HG03066 (cell line): ENCODE measurements at regions not wholly inside any gene's neighbourhood (a gene's known extent, or its start where the extent isn't known, plus 50 kb on each side); places are given as distances from the start of the nearest gene placed in this dataset.
"Not testable (repeated sequence)": the region's sequence is repeated elsewhere in the genome, so short reads cannot be mapped to it uniquely, and the experiment has no call there.

Source experiments
- ATAC-seq: cut with Tn5 transposase; IDR thresholded peaks from one replicate; pipeline ENCODE4 v1.9.1; 2021; ENCODE audit warnings: low read depth; ENCODE audit not compliant: unreplicated experiment

DNA sequence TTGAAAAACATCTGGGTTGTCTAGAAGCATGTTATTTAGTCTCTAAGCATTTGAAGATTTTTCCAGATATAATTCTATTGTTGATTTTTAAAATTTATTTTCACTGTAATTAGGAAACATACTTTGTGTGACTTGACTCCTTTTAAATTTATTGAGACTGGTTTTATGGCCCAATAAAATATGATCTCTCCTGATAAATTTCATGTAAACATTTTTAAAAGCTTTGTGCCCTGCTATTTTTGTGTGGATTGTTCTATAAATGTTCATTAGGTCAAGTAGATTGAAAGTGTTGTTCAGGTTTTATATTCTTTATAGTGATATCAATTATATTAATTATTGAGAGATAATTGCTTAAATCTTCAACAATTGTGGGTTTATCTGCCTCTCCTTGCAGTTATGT, 105.4 kb downstream of the RFX6 start:
- ATAC-seq, result no peak

DNA sequence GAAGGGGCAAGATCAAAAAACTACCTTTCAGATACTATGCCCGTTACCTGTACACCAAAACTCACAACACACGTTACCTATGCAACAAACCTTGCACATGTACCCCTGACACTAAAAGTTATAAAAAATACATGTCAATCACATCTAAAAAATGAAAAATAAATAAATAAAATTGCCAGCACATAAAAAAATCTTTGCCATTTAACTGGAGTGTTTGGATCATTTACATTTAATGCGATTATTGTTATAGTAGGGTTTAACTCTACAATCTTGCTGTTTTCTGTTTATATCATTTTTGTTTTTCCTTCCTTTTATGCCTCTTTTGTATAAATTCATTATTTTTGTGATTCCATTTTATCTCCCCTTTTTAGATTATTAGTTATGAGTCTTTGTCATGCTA, 106.3 kb downstream of the RFX6 start:
- no peak for ATAC-seq

DNA sequence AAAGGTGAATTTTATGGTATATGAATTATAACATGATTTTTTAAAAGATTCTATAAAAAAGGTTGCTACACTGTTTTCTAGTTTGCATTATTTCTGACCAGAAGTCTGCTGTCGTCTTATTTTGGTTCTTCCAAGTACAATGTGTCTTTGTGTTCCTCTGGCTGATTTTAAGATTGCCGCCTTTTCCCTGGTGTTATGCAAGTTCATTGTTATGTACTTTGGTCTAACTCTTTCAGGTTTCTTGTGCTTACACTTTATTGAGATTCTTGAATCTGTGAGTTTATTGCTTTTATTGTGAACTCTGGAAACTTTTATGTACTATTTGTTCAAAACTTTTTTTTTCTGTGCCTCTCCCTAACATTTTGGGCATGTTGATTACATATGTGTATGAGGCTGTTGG, 109.8 kb downstream of the RFX6 start:
- no peak for ATAC-seq

DNA sequence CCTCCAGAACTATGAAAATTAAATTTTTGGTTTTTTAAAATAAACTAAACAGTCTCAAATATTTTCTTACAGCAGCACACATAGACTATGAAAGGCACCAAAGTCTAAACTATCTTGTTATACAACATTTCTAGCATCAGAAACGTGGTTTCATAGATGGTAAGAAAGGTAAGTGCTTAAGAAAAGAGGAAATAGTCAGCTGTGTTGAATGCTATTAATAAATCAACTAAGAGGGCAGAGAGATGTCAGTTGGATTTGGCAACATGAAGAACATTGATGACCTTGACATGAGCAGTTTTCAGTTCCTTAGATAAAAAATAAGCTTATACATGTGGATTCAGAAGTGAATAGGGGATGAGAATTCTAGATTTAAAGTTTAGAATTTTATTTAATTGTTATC, 113.6 kb downstream of the RFX6 start:
- no peak for ATAC-seq

DNA sequence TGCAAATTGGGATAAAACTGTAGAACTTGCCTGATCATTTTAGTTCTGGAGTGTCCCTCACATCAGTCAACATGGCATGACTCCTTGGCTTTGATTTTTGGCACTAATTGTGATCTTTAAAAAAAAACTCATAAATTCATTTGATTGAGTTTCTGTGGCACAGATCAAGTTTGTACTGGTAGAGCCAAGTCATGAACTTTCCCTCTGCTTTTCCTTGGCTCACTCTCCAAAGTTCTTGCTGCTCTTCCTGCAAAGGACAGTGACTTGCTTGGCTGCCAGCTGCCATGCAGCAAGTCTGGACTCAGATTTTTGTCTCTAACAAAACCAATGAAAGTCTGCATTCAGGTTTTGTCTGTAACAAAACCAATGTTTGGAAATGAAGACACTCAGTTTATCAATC, 115.5 kb downstream of the RFX6 start:
- ATAC-seq, result no peak

DNA sequence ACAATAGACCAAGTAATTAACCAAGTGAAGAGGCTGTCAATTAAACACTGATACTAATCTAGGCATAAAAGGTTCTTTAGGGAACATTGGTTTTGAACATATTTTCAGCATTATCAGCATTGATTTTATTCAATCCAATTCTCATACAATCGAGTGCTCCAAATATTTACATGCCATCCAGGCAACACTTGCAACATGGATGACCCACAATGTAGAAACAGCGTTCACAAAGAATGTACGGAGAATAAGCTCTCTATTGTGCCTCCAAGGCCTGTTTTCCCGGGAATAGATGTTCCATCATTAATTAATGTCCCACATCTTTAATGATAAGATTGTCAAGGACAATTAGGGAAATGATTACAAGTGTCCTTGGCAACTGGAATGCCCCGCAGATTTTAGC, 117.4 kb downstream of the RFX6 start:
- no peak for ATAC-seq

DNA sequence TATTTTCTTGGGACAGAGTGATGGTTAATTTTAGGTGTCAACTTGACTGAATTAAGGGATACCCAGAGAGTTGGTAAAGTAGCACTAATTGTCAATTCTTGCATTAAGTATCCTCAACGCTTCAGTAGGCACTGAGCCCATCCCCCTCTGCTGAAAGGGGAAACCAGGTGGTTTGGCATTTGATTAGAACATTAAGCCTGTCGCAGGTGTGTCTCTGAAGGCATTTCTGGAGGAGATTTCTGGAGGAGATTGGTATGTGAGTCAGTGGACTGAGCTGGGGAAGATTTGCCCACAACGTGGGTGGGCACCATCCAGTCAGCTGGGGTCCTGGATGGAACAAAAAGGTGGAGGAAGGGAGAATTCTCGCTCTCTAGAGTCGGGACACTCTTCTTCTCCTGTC, 119.8 kb downstream of the RFX6 start:
- no peak for ATAC-seq

DNA sequence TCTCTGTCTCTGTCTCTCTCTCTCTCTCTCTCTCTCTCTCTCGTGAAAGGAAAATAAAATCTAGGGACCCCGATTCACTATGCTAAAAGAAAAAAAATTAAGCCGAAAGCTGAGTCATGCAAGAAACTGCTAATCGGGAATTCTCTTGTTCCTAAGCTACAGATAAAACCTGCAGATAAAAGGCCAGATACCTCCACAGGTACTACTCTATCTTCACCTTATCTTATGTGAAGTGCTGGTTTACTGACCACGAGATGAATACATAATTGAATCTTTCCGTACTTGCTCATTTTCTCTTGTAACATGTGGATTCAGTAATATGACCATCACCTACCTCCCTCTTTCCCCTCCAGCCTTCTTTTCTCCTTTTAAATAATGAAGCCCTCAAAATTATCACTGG, 120.5 kb downstream of the RFX6 start:
- no peak for ATAC-seq

DNA sequence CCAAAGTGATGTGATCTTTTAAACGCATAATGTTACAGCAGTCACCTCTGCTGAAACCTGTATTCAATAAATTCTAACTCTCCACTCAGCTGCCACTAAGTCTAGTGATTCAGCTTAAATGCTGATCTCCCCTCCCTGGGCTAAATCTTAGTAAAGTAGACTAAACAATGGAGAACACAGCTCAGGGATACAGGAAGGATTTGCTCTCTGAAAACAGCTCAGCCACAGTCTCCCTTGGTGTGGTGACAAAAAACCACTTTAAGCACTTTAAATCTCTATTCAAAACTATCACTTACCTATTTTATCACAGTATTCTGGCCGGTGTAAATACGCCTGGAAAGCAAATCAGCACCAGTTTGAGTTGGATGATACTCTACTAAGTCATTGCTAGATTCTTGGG, 130.6 kb downstream of the RFX6 start:
- ATAC-seq, result no peak

DNA sequence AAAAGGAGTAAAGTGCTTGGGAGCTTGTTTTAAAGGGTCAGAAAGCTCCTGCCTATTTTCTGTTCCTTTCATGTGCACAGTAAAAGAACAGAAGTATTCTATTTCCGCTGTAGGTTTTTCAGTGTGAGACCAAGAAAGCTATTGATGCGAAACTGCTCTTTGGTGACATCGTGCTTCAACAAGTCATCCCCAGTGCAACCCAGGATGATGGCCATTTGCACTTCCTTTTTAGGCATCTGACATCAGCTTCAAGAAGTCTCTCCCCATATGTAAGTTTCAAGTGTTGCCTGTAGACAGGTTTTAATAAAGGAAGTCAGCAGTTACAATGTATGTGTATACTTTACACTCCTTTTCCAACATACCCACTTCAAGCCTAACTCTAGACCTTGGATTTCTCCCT, 131.6 kb downstream of the RFX6 start:
- ATAC-seq, result peak; percentile 70

DNA sequence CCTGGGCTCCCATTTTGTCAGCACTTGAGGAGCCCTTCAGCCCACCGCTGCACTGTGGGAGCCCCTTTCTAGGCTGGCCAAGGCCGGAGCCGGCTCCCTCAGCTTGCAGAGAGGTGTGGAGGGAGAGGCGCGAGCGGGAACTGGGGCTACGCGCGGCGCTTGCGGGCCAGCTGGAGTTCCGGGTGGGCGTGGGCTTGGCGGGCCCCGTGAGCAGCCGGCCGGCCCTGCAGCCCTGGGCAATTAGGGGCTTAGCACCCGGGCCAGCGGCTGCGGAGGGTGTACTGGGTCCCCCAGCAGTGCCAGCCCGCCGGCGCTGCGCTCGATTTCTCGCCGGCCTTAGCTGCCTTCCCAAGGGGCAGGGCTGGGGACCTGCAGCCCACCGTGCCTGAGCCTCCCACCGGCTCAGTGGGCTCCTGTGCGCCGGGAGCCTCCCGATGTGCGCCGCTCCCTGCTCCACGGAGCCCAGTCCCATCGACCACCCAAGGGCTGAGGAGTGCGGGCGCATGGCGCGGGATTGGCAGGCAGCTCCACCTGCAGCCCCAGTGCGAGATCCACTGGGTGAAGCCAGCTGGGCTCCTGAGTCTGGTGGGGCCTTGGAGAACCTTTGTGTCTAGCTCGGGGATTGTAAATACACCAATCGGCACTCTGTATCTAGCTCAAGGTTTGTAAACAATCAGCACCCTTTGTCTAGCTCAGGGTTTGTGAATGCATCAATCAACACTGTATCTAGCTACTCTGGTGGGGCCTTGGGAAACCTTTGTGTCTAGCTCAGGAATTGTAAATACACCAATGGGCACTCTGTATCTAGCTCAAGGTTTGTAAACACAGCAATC, 137.8 kb downstream of the RFX6 start:
- ATAC-seq, result not testable (repeated sequence)

DNA sequence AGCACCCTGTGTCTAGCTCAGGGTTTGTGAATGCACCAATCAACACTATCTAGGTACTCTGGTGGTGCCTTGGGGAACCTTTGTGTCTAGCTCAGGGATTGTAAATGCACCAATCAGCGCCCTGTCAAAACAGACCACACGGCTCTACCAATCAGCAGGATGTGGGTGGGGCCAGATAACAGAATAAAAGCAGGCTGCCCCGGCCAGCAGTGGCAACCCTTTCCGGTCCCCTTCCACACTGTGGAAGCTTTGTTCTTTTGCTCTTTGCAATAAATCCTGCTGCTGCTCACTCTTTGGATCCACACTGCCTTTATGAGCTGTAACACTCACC, 138.4 kb downstream of the RFX6 start:
- not testable (repeated sequence) for ATAC-seq

DNA sequence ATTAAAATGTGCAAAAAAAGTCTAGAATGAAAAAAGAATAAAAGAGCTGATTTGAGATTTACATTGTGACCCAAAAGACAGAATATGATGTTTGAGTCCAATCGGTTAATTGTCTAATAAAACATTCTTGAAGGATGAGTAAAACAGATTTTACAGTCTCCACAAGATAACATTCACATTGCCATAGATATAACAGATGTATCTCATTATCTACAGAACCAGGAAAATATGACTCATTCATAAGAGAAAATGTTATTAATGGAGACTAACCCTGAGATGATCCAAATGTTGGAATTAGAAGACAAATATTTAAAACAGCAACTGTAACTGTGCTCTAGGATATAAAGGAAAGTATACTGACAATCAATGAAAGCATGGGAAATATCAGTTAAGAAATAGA, 141.7 kb downstream of the RFX6 start:
- no peak for ATAC-seq

DNA sequence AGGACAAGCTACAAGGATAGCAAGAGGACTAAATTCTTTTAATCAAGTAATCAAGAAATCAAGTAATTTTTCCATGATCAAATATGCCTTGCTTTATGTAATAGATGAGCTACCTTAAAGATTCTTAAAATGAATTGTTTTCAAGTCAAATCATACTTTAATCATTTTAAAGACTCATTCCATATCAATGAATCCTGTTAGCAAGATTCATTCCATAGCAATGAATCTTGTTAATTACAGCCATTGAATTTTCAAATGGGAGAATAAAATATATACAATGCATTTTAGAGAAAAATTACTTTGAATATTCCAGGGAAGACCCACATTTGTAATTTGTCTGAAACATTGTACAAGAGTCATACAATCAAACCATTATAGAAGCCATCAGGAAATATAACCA, 145.7 kb downstream of the RFX6 start:
- ATAC-seq, result no peak

DNA sequence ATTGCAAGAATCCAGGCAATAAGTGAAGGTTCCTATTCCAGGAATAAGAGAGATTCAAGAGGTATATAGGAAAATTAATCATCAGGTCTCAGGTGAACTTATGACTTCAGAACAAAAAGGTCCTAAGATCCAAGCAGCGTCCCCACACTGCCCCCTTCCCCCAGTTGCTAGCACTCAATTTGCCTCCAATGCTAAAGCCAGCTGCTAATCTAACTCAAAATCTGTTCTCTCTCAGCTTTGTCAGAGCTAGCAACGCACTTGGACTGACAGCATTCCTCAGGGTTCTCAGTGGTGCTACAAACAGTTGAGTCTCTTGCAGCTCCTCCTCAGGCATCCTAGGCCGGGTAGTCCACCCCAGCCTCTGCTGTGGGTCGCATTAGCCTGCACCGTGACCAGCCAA, 148.3 kb downstream of the RFX6 start:
- no peak for ATAC-seq

DNA sequence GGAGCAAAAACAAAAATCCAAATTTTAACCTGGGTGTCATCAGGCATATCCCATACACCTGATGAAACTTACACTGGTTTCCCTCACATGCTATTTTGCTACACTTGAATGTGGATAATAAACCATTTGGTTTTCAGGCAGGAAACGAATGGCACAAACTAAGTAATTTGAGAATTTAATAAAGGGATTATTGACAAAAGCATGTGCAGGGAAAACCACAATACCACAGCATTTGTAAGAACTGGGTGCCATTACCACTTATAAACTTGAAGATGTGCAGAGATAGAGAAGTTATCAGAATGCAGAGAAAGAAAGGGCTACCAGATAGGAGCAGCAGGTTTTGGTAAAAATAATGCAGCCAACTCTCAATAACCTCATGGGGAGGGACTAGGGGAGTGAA, 151.2 kb downstream of the RFX6 start:
- ATAC-seq, result no peak

DNA sequence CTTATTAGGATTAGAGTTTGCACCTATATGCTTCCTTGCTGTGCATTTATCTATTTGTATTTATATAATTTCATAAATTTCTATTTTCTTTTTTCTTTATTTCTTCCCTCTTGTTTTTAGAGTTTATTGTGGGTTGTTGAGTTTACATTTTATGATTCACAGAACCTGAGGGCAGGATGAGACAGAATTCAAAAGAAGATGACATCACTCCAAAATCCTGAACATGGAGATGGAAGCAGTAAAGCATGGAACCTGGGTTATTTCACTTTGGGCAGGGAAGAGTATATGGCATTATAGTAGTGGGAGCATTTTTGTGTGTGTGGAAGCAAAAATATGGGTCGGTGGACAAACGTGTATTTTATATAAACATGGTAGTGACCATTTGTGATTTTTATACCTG, 157.5 kb downstream of the RFX6 start:
- ATAC-seq, result no peak

DNA sequence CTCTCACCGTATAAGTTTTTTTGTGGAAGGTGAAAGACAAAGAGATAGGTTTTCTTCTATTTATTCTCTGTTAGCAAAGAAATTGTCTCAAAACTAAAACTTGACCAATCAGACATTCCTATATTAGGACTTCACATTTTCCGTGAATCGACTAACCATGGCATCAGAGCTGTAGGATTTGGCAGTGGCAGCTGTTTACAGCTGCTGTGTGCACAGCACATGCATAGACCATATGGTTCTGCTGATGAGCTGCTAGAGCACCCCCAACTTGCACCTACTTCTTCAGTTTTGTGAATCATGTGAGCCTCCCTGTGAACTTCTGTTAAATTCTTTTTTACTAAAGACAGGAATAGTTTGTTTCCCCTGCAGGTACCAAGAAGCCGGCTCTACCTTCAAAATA, 157.9 kb downstream of the RFX6 start:
- ATAC-seq, result no peak

DNA sequence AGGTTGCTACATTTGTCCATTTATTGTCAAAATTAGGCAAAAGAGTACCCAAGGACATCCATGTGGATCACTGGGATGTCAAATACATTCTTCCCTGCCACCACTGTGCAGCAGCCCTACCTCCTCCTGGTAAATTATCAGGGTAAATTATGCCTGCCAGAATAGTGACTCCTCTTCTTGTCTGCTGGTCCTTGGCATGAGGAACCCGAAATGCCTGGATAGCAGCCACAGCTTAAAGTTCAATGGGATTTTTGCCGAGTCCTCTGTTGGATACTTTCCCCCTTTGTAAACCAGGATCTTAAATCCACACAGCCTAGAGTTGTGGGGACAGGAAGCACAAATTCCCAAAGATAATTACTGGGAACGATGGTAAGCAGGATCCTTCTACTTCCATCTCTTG, 173.3 kb downstream of the RFX6 start:
- ATAC-seq, result no peak

DNA sequence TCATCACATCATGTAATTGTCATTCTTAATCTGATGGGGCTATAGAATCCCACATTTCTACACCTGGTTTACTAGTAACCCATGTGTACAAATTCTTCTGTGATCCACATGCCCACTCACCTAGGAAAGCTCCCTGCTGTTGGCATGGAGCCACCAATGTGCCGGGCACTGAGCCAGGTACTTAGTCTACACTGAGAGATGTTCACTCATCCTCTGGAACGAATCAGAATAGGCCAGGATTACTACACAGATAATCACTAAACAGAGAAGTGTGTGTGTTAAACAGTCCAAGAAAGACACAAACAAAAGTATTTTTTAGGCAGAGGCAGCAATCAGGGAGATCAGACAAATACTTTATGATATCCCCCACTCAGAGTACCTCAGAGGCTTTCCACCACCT, 193.2 kb upstream of the VGLL2 start:
- ATAC-seq, result no peak

DNA sequence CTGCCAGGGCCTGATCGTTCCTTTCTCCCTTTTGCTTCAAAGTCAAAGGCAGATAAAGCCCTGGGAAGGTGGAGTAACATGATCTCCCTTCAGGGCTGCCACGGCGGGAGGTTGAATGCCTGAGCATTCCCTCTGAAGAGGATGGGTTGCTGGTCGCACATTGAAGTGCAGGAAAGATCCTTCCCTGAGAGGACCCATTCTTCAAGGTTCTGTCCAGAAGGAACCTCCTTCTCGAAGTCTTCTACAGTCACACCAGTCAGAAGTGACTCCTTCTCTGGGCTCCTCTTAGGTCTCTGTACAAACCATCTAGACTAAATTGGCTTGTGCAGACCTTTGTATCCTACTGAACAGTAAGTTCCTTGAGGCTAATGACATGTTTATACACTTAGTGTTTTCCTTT, 192.6 kb upstream of the VGLL2 start:
- ATAC-seq, result no peak

DNA sequence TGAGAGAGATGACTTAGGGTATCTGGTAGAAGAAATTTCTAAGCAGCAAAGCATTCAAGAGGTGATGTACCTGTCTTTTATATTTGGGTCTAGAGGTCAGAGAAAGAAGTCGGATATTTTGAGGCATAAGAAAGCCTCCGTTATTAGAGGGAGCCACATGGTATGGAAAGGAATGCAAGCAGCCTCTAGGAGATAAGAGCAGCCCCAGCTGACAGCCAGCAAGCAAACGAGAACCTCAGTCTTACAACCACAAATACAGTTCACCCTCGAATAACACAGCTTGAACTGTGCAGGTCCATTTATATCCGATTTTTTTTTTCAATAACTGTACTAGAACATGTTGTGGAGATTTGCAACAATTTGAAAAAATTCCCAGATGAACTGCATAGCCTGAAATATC, 190.7 kb upstream of the VGLL2 start:
- no peak for ATAC-seq

DNA sequence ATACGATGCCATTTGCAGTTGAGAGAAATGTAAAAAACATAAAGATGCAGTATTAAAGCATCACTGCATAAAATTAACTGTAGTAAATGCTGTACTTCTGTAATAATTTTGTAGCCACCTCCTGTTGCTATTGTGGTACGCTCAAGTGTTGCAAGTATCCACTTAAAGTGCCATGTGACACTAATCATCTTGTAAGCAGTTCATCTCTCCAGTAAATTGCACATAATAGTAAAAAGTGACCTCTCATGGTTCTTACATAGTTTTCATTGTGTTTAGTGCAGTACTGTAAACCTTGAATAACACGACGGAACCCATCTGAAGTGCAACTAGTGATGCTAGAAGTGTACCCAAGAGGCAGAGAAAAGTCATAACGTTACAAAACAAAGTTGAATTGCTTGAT, 190.1 kb upstream of the VGLL2 start:
- ATAC-seq, result no peak
